Keratinocyte (primary cell): ENCODE measurements at regions not wholly inside any gene's neighbourhood (a gene's known extent, or its start where the extent isn't known, plus 50 kb on each side); places are given as distances from the start of the nearest gene placed in this dataset.

ENCODE experiments used
- DNase-seq: peaks from one replicate; pipeline ENCODE4 v3.0.0-alpha.2; 2011; ENCODE audit warnings: low read depth, missing footprints, low spot score
- FAIRE-seq: peaks from 2 replicates; lab custom pipeline; 2011; peaks lifted over from hg19 to GRCh38; lab: Jason Lieb, UNC
- H2AFZ ChIP-seq: 2 replicates; pipeline ENCODE4 v1.6.0; 2012; ENCODE audit warnings: low read length, control low read depth, inconsistent platforms; ENCODE audit not compliant: control insufficient read depth
- H3K27ac ChIP-seq: 2 replicates; pipeline ENCODE4 v1.5.1; 2011; ENCODE audit warnings: low read length; ENCODE audit not compliant: control insufficient read depth, insufficient read depth
- H3K27me3 ChIP-seq: 3 replicates; pipeline ENCODE4 v1.6.0; 2011; ENCODE audit warnings: low read length; ENCODE audit not compliant: control insufficient read depth, insufficient read depth; ENCODE audit errors: extremely low read depth
- H3K36me3 ChIP-seq, 2 experiments: 2 replicates in 1 of 2; 3 replicates in 1 of 2; pipeline ENCODE4 v1.5.1; 2011; ENCODE audit warnings: low read length in 2 of 2, mild to moderate bottlenecking in 1 of 2; ENCODE audit not compliant: control insufficient read depth in 2 of 2, insufficient read depth in 2 of 2; ENCODE audit errors: extremely low read depth in 1 of 2
- H3K4me1 ChIP-seq: 3 replicates; pipeline ENCODE4 v1.5.1; 2011; ENCODE audit warnings: low read length; ENCODE audit not compliant: control insufficient read depth, insufficient read depth; ENCODE audit errors: extremely low read depth
- H3K4me2 ChIP-seq: 3 replicates; pipeline ENCODE4 v1.6.0; 2011; ENCODE audit warnings: low read depth, low read length; ENCODE audit not compliant: control insufficient read depth, insufficient read depth; ENCODE audit errors: extremely low read depth
- H3K4me3 ChIP-seq, 3 experiments: fragments of 200-600 bp in 1 of 3; sonication (generic) in 1 of 3; 2 replicates in 2 of 3; 3 replicates in 1 of 3; pipeline ENCODE4 v1.5.1; 2011 to 2016; ENCODE audit warnings: low read length in 3 of 3, mild to moderate bottlenecking in 3 of 3, control low read depth in 2 of 3, inconsistent platforms in 1 of 3, low read depth in 1 of 3, mixed read lengths in 1 of 3, mixed run types in 1 of 3, moderate library complexity in 1 of 3; ENCODE audit not compliant: control insufficient read depth in 2 of 3, insufficient read depth in 2 of 3; ENCODE audit errors: extremely low read depth in 1 of 3
- H3K79me2 ChIP-seq: 2 replicates; pipeline ENCODE4 v1.6.0; 2012; ENCODE audit warnings: low read length; ENCODE audit not compliant: control insufficient read depth, insufficient read depth
- H3K9ac ChIP-seq: 3 replicates; pipeline ENCODE4 v1.6.0; 2011; ENCODE audit warnings: low read length; ENCODE audit not compliant: control insufficient read depth, insufficient read depth; ENCODE audit errors: extremely low read depth
- H3K9me1 ChIP-seq: 3 replicates; pipeline ENCODE4 v1.6.0; 2011; ENCODE audit warnings: low read length; ENCODE audit not compliant: control insufficient read depth, insufficient read depth; ENCODE audit errors: extremely low read depth
- H3K9me3 ChIP-seq: 2 replicates; pipeline ENCODE4 v1.5.1; 2012; ENCODE audit warnings: low read depth, low read length; ENCODE audit not compliant: control insufficient read depth
- H4K20me1 ChIP-seq: 3 replicates; pipeline ENCODE4 v1.6.0; 2011; ENCODE audit warnings: low read length; ENCODE audit not compliant: control insufficient read depth, insufficient read depth; ENCODE audit errors: extremely low read depth
- CTCF ChIP-seq, 3 experiments: IDR thresholded peaks in 1 of 3; conservative IDR thresholded peaks in 1 of 3; optimal IDR thresholded peaks in 1 of 3; 2 replicates in 2 of 3; 3 replicates in 1 of 3; pipeline versions ENCODE3 to v1.5.1; 2011; ENCODE audit warnings: low read length in 3 of 3, mild to moderate bottlenecking in 3 of 3, moderate library complexity in 2 of 3, control low read depth in 1 of 3, inconsistent platforms in 1 of 3; ENCODE audit not compliant: insufficient read depth in 2 of 3; ENCODE audit errors: extremely low read depth in 1 of 3
- EZH2 ChIP-seq: IDR thresholded peaks from one replicate; pipeline ENCODE4 v1.6.1; 2012; ENCODE audit warnings: inconsistent platforms, mild to moderate bottlenecking, low read length, moderate library complexity
- dilution Hi-C: fragments of 300-500 bp; cut with MboI; formaldehyde crosslinking; loops from one replicate; pipeline ENCODE4 v1.7.0; 2020; ENCODE audit warnings: low sequenced_read_pairs; ENCODE audit not compliant: extremely low pct_ligation_motif_present

- no peak for DNase-seq
- Histone ChIP-seq H3K4me2 (no peak overlapping the region), H4K20me1 (no peaks in the 10 kb centered on the region), H3K9me1 (no peaks in the 10 kb centered on the region), H3K9me3 (no peaks in the 10 kb centered on the region), H3K79me2 (no peaks in the 10 kb centered on the region), H3K27me3 (no peaks in the 10 kb centered on the region), H3K4me1 (no peaks in the 10 kb centered on the region), H2AFZ (no peak overlapping the region), H3K4me3 (no peak overlapping the region), H3K27ac (no peak overlapping the region), H3K36me3 (no peaks in the 10 kb centered on the region), H3K9ac (no peak overlapping the region)
- dilution Hi-C loops: no loop called here
- TF ChIP-seq EZH2 (no peak), CTCF (optimal IDR thresholded peaks at IDR 0.05 in 1 of 3, IDR thresholded peaks at IDR 0.05 in 1 of 3, conservative IDR thresholded peaks at IDR 0.05 in 1 of 3; ENCODE audit: extremely low read depth in 1 of 3, insufficient read depth in 2 of 3, low read length in 3 of 3) (no peak)
- no peak for FAIRE-seq
Measured at GRCh38 chr7:153476166-153476565, 576.0 kb upstream of the DPP6 start.

- H3K9me1 ChIP-seq: no peaks in the 10 kb centered on the region
- dilution Hi-C loops: loop anchor here (5.0 kb wide), 1 partner anchor 56 kb away; no protein-coding TSS in a partner anchor
- H3K27ac ChIP-seq: no peak overlapping the region
- no peaks in the 10 kb centered on the region for H3K9me3 ChIP-seq
- H3K4me1 ChIP-seq: no peaks in the 10 kb centered on the region
- TF ChIP-seq EZH2 (no peak), CTCF (optimal IDR thresholded peaks at IDR 0.05 in 1 of 3, IDR thresholded peaks at IDR 0.05 in 1 of 3, conservative IDR thresholded peaks at IDR 0.05 in 1 of 3; ENCODE audit: extremely low read depth in 1 of 3, insufficient read depth in 2 of 3, low read length in 3 of 3) (no peak)
- DNase-seq (no peak), FAIRE-seq (no peak)
- no peaks in the 10 kb centered on the region for H3K36me3 ChIP-seq
- no peaks in the 10 kb centered on the region for H3K27me3 ChIP-seq
- no peak overlapping the region for H3K4me2 ChIP-seq
- no peak overlapping the region for H3K4me3 ChIP-seq
- no peaks in the 10 kb centered on the region for H4K20me1 ChIP-seq
- H3K79me2 ChIP-seq: no peaks in the 10 kb centered on the region
- no peak overlapping the region for H2AFZ ChIP-seq
- H3K9ac ChIP-seq: no peak overlapping the region
Measured at GRCh38 chr7:153496257-153496656, 555.9 kb upstream of the DPP6 start.
